Prostate gland (tissue), 2 donors: ENCODE measurements at regions not wholly inside any gene's neighbourhood (a gene's known extent, or its start where the extent isn't known, plus 50 kb on each side); places are given as distances from the start of the nearest gene placed in this dataset.

Experiments
- DNase-seq: peaks from one replicate; pipeline ENCODE4 v3.0.0-alpha.2; 2019; ENCODE audit warnings: low spot score
- H3K27ac ChIP-seq, 2 donors: fragments of 200-600 bp; sonication (generic); 2 replicates each; pipeline ENCODE4 v1.5.1; 2017 to 2019
- H3K27me3 ChIP-seq: fragments of 200-600 bp; sonication (generic); replicated peaks from 2 replicates; pipeline ENCODE4 v1.5.1; 2019; ENCODE audit not compliant: insufficient read depth
- H3K36me3 ChIP-seq, 2 donors: fragments of 200-600 bp; sonication (generic); 1 replicate in 1 of 2; 2 replicates in 1 of 2; pipeline versions ENCODE4 v1.5.1 to v1.8.1; 2017 to 2019
- H3K4me1 ChIP-seq: fragments of 200-600 bp; sonication (generic); replicated peaks from 2 replicates; pipeline ENCODE4 v1.5.1; 2019
- H3K4me3 ChIP-seq, 2 donors: fragments of 200-600 bp; sonication (generic); 2 replicates each; pipeline ENCODE4 v1.5.1; 2017 to 2019
- H3K9me3 ChIP-seq: fragments of 200-600 bp; sonication (generic); 2 replicates; pipeline ENCODE4 v1.5.1; 2017
- CTCF ChIP-seq, 4 experiments: fragments of 200-600 bp in 2 of 4; fragments of 450-650 bp in 2 of 4; sonication (generic) in 2 of 4; IDR thresholded peaks; 1 replicate in 3 of 4; 2 replicates in 1 of 4; pipeline ENCODE4 v1.5.1; 2016 to 2019; ENCODE audit warnings: antibody characterized with exemption in 4 of 4, mild to moderate bottlenecking in 2 of 4, moderate library complexity in 2 of 4
- POLR2A ChIP-seq: fragments of 450-650 bp; IDR thresholded peaks from one replicate; pipeline ENCODE4 v1.6.1; 2016; ENCODE audit warnings: antibody characterized with exemption, mild to moderate bottlenecking
- POLR2AphosphoS5 ChIP-seq: sonication (generic); formaldehyde crosslinking; IDR thresholded peaks from one replicate; pipeline ENCODE4 v1.6.1; 2017; ENCODE audit warnings: antibody characterized with exemption
- WGBS: methylation state at CpG from one replicate; pipeline ENCODE4 v1.1.5; 2018; 5-methylcytosine and 5-hydroxymethylcytosine counted together
- intact Hi-C: fragments of 100-400 bp; cut with DNase I; formaldehyde crosslinking; loops from one replicate; pipeline ENCODE4 v1.14.2; 2022

DNA sequence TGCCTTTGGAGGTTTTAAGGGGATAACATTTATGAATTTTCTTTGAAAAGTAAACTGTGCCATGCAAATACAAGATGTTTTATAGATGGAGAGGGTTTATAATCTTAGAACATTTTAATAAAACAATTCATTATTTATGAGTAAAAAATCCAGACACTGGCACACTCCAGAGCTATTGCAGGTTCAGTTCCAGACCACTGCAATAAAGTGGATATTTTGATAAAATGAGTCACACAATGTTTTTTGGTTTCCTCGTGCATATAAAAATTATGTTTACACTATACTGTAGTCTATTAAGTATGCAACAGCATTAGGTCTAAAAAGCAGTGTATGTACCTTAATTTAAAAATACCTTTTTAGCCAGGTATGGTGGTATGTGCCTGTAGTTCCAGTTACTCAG is 146.2 kb upstream of the ZBED5 start:
- no peaks in the 10 kb centered on the region for H3K36me3 ChIP-seq
- DNase-seq, result no peak
- H3K4me3 ChIP-seq, result no peak overlapping the region
- no peaks in the 10 kb centered on the region for H3K27me3 ChIP-seq
- no peaks in the 10 kb centered on the region for H3K4me1 ChIP-seq
- H3K9me3 ChIP-seq, result no peaks in the 10 kb centered on the region
- TF ChIP-seq POLR2A (no peak), CTCF (IDR thresholded peaks at IDR 0.05) (no peak), POLR2AphosphoS5 (no peak)
- 29% methylated on average over 1 of the region's 1 CpG for WGBS
- H3K27ac ChIP-seq, result no peak overlapping the region
- intact Hi-C loops, result no loop called here

DNA sequence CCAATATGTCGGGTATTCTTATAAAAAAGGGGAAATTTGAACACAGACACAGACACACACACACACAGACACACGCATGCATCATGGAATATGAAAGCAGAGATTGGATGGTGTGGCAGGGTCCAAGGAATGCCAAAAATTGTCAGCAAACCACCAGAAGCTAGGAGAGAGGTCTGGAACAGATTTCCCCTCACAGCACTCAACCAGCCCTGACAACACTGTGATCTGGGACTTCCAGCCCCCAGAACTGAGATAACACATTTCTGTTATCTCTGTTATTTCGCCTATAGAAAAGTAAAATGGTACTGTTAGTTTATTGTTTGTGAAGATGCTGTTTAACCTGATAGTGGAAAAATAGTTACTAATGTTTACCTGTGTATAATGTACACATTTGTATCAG is 145.4 kb upstream of the ZBED5 start:
- TF ChIP-seq CTCF (IDR thresholded peaks at IDR 0.05) (no peak), POLR2AphosphoS5 (no peak), POLR2A (no peak)
- intact Hi-C loops, result no loop called here
- Histone ChIP-seq H3K27me3 (no peaks in the 10 kb centered on the region), H3K36me3 (no peaks in the 10 kb centered on the region), H3K27ac (no peak overlapping the region), H3K4me1 (no peaks in the 10 kb centered on the region), H3K9me3 (no peaks in the 10 kb centered on the region), H3K4me3 (no peak overlapping the region)
- DNase-seq, result no peak
- 85% methylated on average over 3 of the region's 3 CpGs for WGBS

DNA sequence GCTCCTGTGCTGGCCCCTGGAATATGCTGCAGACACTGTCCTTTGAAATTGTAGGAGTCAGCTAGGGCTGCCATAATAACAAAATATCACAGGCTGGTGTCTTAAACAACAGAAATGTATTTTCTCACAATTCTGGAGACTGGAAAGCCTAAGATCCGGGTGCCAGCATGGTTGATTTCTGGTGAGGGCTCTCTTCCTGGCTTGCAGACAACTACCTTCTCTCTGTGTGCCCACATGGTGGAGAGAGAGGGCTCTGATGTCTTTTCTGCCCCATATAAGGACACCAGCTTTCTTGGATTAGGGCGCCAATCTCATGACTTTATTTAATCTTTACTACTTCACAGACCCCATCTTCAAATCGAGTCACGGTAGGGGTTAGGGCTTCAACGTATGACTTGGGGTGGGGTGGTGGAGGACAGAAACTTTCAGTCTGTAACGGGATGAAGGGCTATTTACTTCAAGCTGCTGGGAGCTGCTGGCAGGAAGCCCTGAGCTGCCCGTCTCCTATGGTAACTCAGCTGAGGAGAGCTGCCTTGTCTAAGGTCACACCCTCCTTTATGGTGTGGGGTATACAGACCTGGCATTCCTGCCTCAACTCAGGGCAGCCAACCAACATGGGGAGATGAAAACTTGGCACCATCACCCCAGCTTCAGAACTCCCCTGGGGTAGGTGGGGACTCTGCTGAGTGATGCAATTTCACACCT is 142.9 kb upstream of the ZBED5 start:
- Histone ChIP-seq H3K4me1 (no peaks in the 10 kb centered on the region), H3K27ac (no peak overlapping the region), H3K9me3 (no peaks in the 10 kb centered on the region), H3K27me3 (no peaks in the 10 kb centered on the region), H3K36me3 (no peaks in the 10 kb centered on the region), H3K4me3 (no peak overlapping the region)
- no peak for TF ChIP-seq CTCF (IDR thresholded peaks at IDR 0.05)
- no peak for TF ChIP-seq POLR2A
- no peak for TF ChIP-seq POLR2AphosphoS5
- intact Hi-C loops, result no loop called here
- no peak for DNase-seq
- 63% methylated on average over 7 of the region's 7 CpGs for WGBS

DNA sequence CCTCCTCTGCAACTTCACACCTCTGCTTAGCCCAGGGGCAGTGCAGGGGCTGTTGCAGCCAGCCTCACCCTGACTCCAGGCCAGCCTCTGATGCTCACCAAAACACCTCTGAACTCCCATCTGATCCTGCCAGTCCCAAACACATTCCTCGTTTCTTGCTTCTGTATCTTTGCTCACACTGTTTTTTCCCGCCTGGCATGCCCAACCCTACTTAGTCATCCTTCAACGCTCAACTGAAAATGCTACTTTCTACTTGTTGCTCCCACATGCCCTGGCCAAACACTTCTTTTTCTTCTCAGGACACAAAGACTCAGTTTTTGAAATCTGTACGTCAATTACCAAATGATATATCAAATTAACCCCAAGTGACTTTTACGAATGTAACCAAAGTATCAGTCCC is 140.8 kb upstream of the ZBED5 start:
- TF ChIP-seq CTCF (IDR thresholded peaks at IDR 0.05), result no peak
- no peak for TF ChIP-seq POLR2AphosphoS5
- TF ChIP-seq POLR2A, result no peak
- Histone ChIP-seq H3K27ac (no peak overlapping the region), H3K36me3 (no peaks in the 10 kb centered on the region), H3K9me3 (no peaks in the 10 kb centered on the region), H3K27me3 (no peaks in the 10 kb centered on the region), H3K4me3 (no peak overlapping the region), H3K4me1 (no peaks in the 10 kb centered on the region)
- intact Hi-C loops, result no loop called here
- WGBS, result 82% methylated on average over 5 of the region's 5 CpGs
- no peak for DNase-seq

DNA sequence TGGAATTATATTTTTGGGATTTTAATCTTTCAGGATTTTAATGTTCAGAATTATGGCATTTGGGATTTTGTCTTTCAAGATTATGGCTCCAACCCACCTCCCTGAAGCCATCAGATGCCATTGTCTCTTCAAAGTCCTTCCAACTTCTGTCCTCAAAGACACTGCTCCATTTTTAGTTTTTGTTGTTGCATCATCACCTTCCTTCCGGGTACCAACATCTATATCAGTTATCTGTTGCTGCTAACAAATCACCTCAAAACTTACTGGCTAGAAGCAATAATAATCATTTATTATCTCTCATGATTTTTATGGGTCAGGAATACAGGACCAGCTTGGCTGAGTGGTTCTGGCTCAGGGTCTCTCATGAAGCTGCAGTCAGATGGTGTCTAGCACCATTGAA is 138.8 kb upstream of the ZBED5 start:
- Histone ChIP-seq H3K36me3 (no peaks in the 10 kb centered on the region), H3K4me3 (no peak overlapping the region), H3K4me1 (no peaks in the 10 kb centered on the region), H3K27me3 (no peaks in the 10 kb centered on the region), H3K27ac (no peak overlapping the region), H3K9me3 (no peaks in the 10 kb centered on the region)
- intact Hi-C loops, result no loop called here
- DNase-seq, result no peak
- WGBS, result 75% methylated on average over 1 of the region's 1 CpG
- no peak for TF ChIP-seq POLR2AphosphoS5
- no peak for TF ChIP-seq CTCF (IDR thresholded peaks at IDR 0.05)
- no peak for TF ChIP-seq POLR2A
